A549 (cell line): ENCODE measurements at regions not wholly inside any gene's neighbourhood (a gene's known extent, or its start where the extent isn't known, plus 50 kb on each side); places are given as distances from the start of the nearest gene placed in this dataset.

Source experiments
- BHLHE40 ChIP-seq: IDR thresholded peaks from 2 replicates; pipeline ENCODE4 v1.6.1; 2012; ENCODE audit warnings: low read depth, low read length, inconsistent platforms
- CEBPB ChIP-seq, 2 experiments: fragments of >200 bp in 1 of 2; sonication (Bioruptor Twin) in 1 of 2; formaldehyde crosslinking in 1 of 2; IDR thresholded peaks; 2 replicates each; pipeline ENCODE4 v1.6.1; 2012 to 2016
- HDAC2 ChIP-seq: fragments of 200-600 bp; sonication (generic); IDR thresholded peaks from 2 replicates; pipeline ENCODE4 v1.6.1; 2016
- JUNB ChIP-seq: fragments of >200 bp; sonication (Bioruptor Twin); formaldehyde crosslinking; IDR thresholded peaks from 2 replicates; pipeline ENCODE4 v1.6.1; 2016
- MAFK ChIP-seq: fragments of 450-650 bp; IDR thresholded peaks from 2 replicates; pipeline ENCODE4 v1.6.1; 2014; ENCODE audit not compliant: partially characterized antibody
- NPAS2 ChIP-seq: fragments of 250-450 bp; sonication (Bioruptor Pico); IDR thresholded peaks from 2 replicates; pipeline ENCODE4 v1.8.0; 2022; ENCODE audit warnings: mild to moderate bottlenecking, moderate library complexity, borderline replicate concordance
- POLR2A ChIP-seq: IDR thresholded peaks from 2 replicates; pipeline ENCODE4 v1.6.1; 2012; ENCODE audit warnings: mild to moderate bottlenecking, low read length
- ZSCAN20 ChIP-seq: fragments of 250-450 bp; sonication (Bioruptor Pico); IDR thresholded peaks from 2 replicates; pipeline ENCODE4 v1.8.0; 2022; ENCODE audit warnings: mild to moderate bottlenecking, moderate library complexity
- TF ChIP-seq, protein P1 (sequence below): fragments of >200 bp; sonication (Bioruptor Twin); formaldehyde crosslinking; IDR thresholded peaks from 3 replicates; pipeline ENCODE4 v1.5.1; 2016

DNA sequence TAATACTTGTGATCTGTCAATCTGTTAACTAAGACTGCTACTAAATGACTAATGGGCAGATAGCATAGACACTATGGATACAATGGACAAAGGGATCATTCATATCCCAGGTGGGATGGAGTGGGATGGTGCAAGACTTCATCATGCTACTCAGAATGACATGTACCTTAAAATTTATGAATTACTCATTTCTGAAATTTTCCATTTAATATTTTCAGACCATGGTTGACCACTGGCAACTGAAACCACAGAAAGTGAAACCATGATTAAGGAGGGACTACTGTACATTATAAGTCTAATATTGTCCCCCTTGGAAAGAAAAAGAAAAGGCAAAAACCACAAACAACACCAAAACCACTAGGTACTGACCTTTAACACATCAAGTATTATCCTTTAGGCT lies 247.0 kb upstream of the SYT4 start:
- TF ChIP-seq, protein P1, sequence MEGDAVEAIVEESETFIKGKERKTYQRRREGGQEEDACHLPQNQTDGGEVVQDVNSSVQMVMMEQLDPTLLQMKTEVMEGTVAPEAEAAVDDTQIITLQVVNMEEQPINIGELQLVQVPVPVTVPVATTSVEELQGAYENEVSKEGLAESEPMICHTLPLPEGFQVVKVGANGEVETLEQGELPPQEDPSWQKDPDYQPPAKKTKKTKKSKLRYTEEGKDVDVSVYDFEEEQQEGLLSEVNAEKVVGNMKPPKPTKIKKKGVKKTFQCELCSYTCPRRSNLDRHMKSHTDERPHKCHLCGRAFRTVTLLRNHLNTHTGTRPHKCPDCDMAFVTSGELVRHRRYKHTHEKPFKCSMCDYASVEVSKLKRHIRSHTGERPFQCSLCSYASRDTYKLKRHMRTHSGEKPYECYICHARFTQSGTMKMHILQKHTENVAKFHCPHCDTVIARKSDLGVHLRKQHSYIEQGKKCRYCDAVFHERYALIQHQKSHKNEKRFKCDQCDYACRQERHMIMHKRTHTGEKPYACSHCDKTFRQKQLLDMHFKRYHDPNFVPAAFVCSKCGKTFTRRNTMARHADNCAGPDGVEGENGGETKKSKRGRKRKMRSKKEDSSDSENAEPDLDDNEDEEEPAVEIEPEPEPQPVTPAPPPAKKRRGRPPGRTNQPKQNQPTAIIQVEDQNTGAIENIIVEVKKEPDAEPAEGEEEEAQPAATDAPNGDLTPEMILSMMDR: no peak
- TF ChIP-seq MAFK: no peak
- no peak for TF ChIP-seq POLR2A
- TF ChIP-seq HDAC2: no peak
- TF ChIP-seq JUNB: no peak
- TF ChIP-seq CEBPB (IDR thresholded peaks at IDR 0.05): no peak
- TF ChIP-seq BHLHE40: no peak
- no peak for TF ChIP-seq NPAS2 (CRISPR knock-in tag)
- TF ChIP-seq ZSCAN20 (CRISPR knock-in tag): no peak
